OCI-LY1 (cell line): ENCODE measurements at regions not wholly inside any gene's neighbourhood (a gene's known extent, or its start where the extent isn't known, plus 50 kb on each side); places are given as distances from the start of the nearest gene placed in this dataset.

Experiments
- H2AFZ ChIP-seq: fragments of 200-600 bp; sonication (generic), shearing (Covaris generic); 2 replicates; pipeline ENCODE4 v1.6.0; 2014; ENCODE audit warnings: antibody characterized with exemption, mild to moderate bottlenecking, low read length
- H3F3A ChIP-seq: fragments of 200-600 bp; sonication (generic), shearing (Covaris generic); 2 replicates; pipeline ENCODE4 v1.6.0; 2014; ENCODE audit warnings: mild to moderate bottlenecking, antibody characterized with exemption, low read length, moderate library complexity; ENCODE audit not compliant: insufficient read depth
- H3K27ac ChIP-seq: fragments of 200-600 bp; sonication (generic); 2 replicates; pipeline ENCODE4 v1.5.1; 2014; ENCODE audit warnings: low read length, mixed run types, mild to moderate bottlenecking, low read depth; ENCODE audit not compliant: poor library complexity, severe bottlenecking
- H3K27me3 ChIP-seq: fragments of 200-600 bp; sonication (generic); 2 replicates; pipeline ENCODE4 v1.6.0; 2014; ENCODE audit warnings: antibody characterized with exemption, mild to moderate bottlenecking, low read length, moderate library complexity; ENCODE audit not compliant: insufficient read depth
- H3K36me3 ChIP-seq: fragments of 200-600 bp; sonication (generic); 2 replicates; pipeline ENCODE4 v1.6.1; 2014; ENCODE audit warnings: mild to moderate bottlenecking, antibody characterized with exemption, low read length, moderate library complexity, mixed read lengths; ENCODE audit not compliant: insufficient read depth
- H3K4me1 ChIP-seq: fragments of 200-600 bp; sonication (generic); 2 replicates; pipeline ENCODE4 v1.5.1; 2014; ENCODE audit warnings: mild to moderate bottlenecking, low read length, moderate library complexity; ENCODE audit not compliant: insufficient read depth, severe bottlenecking
- H3K4me2 ChIP-seq: fragments of 200-600 bp; sonication (generic), shearing (Covaris generic); 2 replicates; pipeline ENCODE4 v1.6.1; 2014; ENCODE audit warnings: low read length
- H3K4me3 ChIP-seq: fragments of 200-600 bp; sonication (generic); 2 replicates; pipeline ENCODE4 v1.5.1; 2014; ENCODE audit warnings: low read length, low read depth, mild to moderate bottlenecking, mixed read lengths; ENCODE audit not compliant: poor library complexity, severe bottlenecking
- H3K79me2 ChIP-seq: fragments of 200-600 bp; shearing (Covaris generic); 2 replicates; pipeline ENCODE4 v1.6.1; 2016; ENCODE audit warnings: mixed run types, low read length, mixed read lengths; ENCODE audit not compliant: insufficient read depth
- H3K9ac ChIP-seq: fragments of 200-600 bp; sonication (generic), shearing (Covaris generic); 2 replicates; pipeline ENCODE4 v1.6.1; 2014; ENCODE audit warnings: mild to moderate bottlenecking, low read length, mixed read lengths
- H3K9me2 ChIP-seq: fragments of 200-600 bp; sonication (generic), shearing (Covaris generic); 2 replicates; pipeline ENCODE4 v1.6.1; 2014; ENCODE audit warnings: low read depth, mild to moderate bottlenecking, low read length, mixed read lengths
- H3K9me3 ChIP-seq: fragments of 200-600 bp; shearing (Covaris generic); 2 replicates; pipeline ENCODE4 v1.6.1; 2014; ENCODE audit warnings: low read length, mixed read lengths
- H4K20me1 ChIP-seq: fragments of 200-600 bp; sonication (generic), shearing (Covaris generic); 2 replicates; pipeline ENCODE4 v1.6.0; 2016; ENCODE audit warnings: mild to moderate bottlenecking, low read length; ENCODE audit not compliant: insufficient read depth
- EZH2 ChIP-seq: fragments of 200-600 bp; sonication (generic), shearing (Covaris generic); IDR thresholded peaks from 2 replicates; pipeline ENCODE4 v1.8.0; 2017; ENCODE audit warnings: borderline replicate concordance, mixed run types, mild to moderate bottlenecking, antibody characterized with exemption, low read length, moderate library complexity, mixed read lengths
- TF ChIP-seq, protein P1 (sequence below): fragments of 200-600 bp; sonication (generic), shearing (Covaris generic); IDR thresholded peaks from 2 replicates; pipeline ENCODE4 v1.5.1; 2017; ENCODE audit warnings: mild to moderate bottlenecking, antibody characterized with exemption, low read length, moderate library complexity, mixed read lengths

DNA sequence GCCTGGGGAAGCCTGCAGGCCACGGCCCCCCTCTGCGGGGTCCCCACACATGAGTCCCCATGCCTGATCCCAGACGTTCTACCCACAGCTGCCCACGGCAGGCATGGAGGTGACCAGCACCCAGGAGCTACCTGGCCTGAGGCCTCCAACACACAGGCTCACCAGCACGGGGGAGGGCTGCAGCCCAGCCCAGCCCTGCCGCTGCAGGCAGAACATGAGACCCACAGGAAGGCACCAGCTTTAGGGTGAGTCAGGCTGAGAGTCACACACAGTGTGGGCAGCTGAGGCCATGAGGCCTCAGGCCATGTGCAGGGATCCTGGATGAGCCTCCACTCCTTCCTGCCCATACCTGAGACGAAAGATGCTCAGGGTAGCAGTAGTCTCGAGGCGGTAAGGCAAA, 121.1 kb downstream of the PSMG1 start:
- Histone ChIP-seq H3K79me2 (no peaks in the 10 kb centered on the region), H3K9me3 (no peaks in the 10 kb centered on the region; the same call in 1 of the 2 replicates), H2AFZ (no peak overlapping the region), H3K9ac (no peak overlapping the region), H3K27me3 (0 out of 2 replicates have a peak, but pooled peaks cover 7% of the 10 kb centered on the region), H3F3A (no peaks in the 10 kb centered on the region), H3K4me3 (no peak overlapping the region), H4K20me1 (no peaks in the 10 kb centered on the region), H3K27ac (no peak overlapping the region), H3K4me2 (no peak overlapping the region), H3K4me1 (no peaks in the 10 kb centered on the region), H3K36me3 (peaks cover 4% of the 10 kb centered on the region; the same call in 1 of the 2 replicates), H3K9me2 (no peaks in the 10 kb centered on the region)
- no peak for TF ChIP-seq EZH2
- TF ChIP-seq, protein P1, sequence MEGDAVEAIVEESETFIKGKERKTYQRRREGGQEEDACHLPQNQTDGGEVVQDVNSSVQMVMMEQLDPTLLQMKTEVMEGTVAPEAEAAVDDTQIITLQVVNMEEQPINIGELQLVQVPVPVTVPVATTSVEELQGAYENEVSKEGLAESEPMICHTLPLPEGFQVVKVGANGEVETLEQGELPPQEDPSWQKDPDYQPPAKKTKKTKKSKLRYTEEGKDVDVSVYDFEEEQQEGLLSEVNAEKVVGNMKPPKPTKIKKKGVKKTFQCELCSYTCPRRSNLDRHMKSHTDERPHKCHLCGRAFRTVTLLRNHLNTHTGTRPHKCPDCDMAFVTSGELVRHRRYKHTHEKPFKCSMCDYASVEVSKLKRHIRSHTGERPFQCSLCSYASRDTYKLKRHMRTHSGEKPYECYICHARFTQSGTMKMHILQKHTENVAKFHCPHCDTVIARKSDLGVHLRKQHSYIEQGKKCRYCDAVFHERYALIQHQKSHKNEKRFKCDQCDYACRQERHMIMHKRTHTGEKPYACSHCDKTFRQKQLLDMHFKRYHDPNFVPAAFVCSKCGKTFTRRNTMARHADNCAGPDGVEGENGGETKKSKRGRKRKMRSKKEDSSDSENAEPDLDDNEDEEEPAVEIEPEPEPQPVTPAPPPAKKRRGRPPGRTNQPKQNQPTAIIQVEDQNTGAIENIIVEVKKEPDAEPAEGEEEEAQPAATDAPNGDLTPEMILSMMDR, result no peak

DNA sequence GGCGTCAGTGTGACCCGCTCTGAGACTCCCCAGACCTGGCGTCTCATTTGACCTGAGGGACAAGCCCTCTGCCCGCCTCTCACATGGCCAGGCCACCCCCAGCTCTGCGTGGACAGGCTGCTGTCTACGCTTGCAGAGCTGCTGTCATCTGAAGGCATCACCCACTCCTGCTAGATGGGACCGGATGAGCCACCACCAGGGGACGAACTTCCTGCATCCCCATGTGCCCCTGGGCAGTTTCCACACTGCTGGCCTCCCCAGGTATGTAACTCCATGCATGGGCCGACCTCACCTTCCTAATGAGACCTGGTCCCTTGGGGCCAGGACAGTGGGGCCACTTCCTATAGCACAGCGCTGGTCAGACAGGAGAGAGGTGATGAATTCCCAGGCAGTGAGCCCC, 121.5 kb downstream of the PSMG1 start:
- Histone ChIP-seq H4K20me1 (no peaks in the 10 kb centered on the region), H3K79me2 (no peaks in the 10 kb centered on the region), H3K4me3 (no peak overlapping the region), H3K4me2 (no peak overlapping the region), H3K36me3 (peaks cover 4% of the 10 kb centered on the region; the same call in 1 of the 2 replicates), H3F3A (no peaks in the 10 kb centered on the region), H3K9me3 (no peaks in the 10 kb centered on the region; the same call in 1 of the 2 replicates), H3K9me2 (no peaks in the 10 kb centered on the region), H3K27me3 (0 out of 2 replicates have a peak, but pooled peaks cover 7% of the 10 kb centered on the region), H3K9ac (no peak overlapping the region), H3K27ac (no peak overlapping the region), H3K4me1 (no peaks in the 10 kb centered on the region), H2AFZ (no peak overlapping the region)
- TF ChIP-seq, protein P1, result no peak
- no peak for TF ChIP-seq EZH2

DNA sequence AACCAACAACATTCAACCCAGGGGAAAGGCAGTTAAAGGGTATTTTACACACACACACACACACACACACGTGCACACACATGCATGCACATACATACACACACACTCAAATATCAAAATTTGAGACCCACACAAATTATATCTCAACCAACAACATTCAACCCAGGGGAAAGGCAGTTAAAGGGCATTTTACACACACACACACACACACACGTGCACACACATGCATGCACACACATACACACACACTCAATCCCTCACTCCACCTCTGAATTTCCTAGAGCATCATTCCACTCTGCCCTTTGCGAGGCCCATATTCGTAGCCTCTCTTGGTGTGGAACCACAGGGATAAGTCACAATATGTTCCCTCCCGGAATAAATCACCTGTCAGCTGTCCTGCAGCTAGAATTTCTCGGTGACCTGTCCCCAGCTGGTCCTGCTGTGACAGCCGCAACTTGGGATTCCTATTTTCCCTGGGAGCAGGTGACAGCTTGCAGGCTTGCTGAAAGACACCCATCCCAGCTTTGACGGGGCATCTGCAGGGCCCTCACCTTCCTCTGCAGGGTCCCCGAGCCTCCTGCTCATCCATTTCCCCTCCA, 122.7 kb downstream of the PSMG1 start:
- Histone ChIP-seq H3K9me2 (no peaks in the 10 kb centered on the region), H3K27ac (no peak overlapping the region), H3K79me2 (no peaks in the 10 kb centered on the region), H3K27me3 (0 out of 2 replicates have a peak, but pooled peaks cover 7% of the 10 kb centered on the region), H2AFZ (no peak overlapping the region), H4K20me1 (no peaks in the 10 kb centered on the region), H3K4me2 (no peak overlapping the region), H3K9me3 (no peaks in the 10 kb centered on the region; the same call in 1 of the 2 replicates), H3K4me1 (no peaks in the 10 kb centered on the region), H3F3A (no peaks in the 10 kb centered on the region), H3K36me3 (peaks cover 4% of the 10 kb centered on the region; the same call in 1 of the 2 replicates), H3K4me3 (no peak overlapping the region), H3K9ac (no peak overlapping the region)
- TF ChIP-seq, protein P1, result no peak
- TF ChIP-seq EZH2, result no peak
